ENCODE measurements at regions not wholly inside any gene's neighbourhood (a gene's known extent, or its start where the extent isn't known, plus 50 kb on each side); places are given as distances from the start of the nearest gene placed in this dataset.

DNA sequence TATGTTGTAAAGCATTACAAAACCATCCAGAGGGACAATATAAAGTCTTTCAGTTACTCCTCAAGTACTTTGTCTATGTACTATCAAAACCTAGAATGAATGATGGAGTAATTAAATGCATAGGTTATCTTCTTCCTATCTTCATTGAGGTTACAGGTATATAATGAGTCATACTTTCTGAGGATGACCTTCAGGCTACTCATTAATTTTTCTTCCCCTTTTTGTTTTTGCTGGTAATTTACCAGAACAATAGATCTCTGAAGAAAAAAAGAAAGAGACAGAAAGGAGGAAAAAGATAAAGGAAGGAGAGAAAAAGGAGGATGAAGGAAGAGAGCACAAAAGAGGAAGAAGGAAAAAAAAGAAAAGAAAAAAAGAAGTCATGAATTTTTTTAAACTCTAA is 398.4 kb downstream of the TBC1D32 start:
- Histone ChIP-seq H3K56ac (ENCODE audit: insufficient read length, low read depth, low read length) (no peak overlapping the region), H3K14ac (ENCODE audit: insufficient read depth, low read length) (no peak overlapping the region), H3K23ac (ENCODE audit: insufficient read length, low read depth, low read length) (no peak overlapping the region), H3K4me1 (ENCODE audit: insufficient read depth, low read length) (peaks cover 2% of the 10 kb centered on the region; the same call in 1 of the 2 replicates), H3K27ac (ENCODE audit: insufficient read length, low read depth, low read length) (no peak overlapping the region), H2BK20ac (ENCODE audit: low read depth, low read length, poor library complexity, severe bottlenecking) (no peak overlapping the region), H4K5ac (ENCODE audit: insufficient read length, low read depth, low read length) (no peak overlapping the region), H3K9ac (ENCODE audit: extremely low read depth, insufficient read length, low read length) (no peak overlapping the region), H2AK5ac (ENCODE audit: insufficient read length, low read length) (no peak overlapping the region), H3K27me3 (ENCODE audit: insufficient read depth, low read length) (no peaks in the 10 kb centered on the region), H2BK5ac (ENCODE audit: insufficient read length, low read length) (no peak overlapping the region), H2BK120ac (ENCODE audit: low read depth, low read length, poor library complexity, severe bottlenecking) (no peak overlapping the region), H4K20me1 (ENCODE audit: control insufficient read depth, insufficient read depth, insufficient read length) (no peaks in the 10 kb centered on the region), H2BK12ac (ENCODE audit: insufficient read length, low read depth, low read length) (no peak overlapping the region), H3K4ac (ENCODE audit: low read depth, low read length) (no peak overlapping the region), H3K9me3 (ENCODE audit: control insufficient read depth, low read depth, low read length) (no peaks in the 10 kb centered on the region), H3K18ac (ENCODE audit: insufficient read length, low read depth, low read length) (no peak overlapping the region), H3K79me1 (ENCODE audit: insufficient read depth, low read depth, low read length, poor library complexity, severe bottlenecking) (no peaks in the 10 kb centered on the region), H2AFZ (ENCODE audit: low read length) (no peak overlapping the region), H3K23me2 (ENCODE audit: insufficient read length, low read depth, low read length, poor library complexity, severe bottlenecking) (no peaks in the 10 kb centered on the region), H3T11ph (ENCODE audit: low read length) (no peak overlapping the region), H4K8ac (replicated peaks; ENCODE audit: insufficient read length, low read depth, low read length) (no peak overlapping the region), H3K79me2 (ENCODE audit: insufficient read depth, low read length) (no peaks in the 10 kb centered on the region), H2BK15ac (ENCODE audit: low read depth, low read length) (no peak overlapping the region), H4K91ac (ENCODE audit: insufficient read length, low read depth, low read length) (no peak overlapping the region), H3K4me2 (ENCODE audit: insufficient read depth, insufficient read length, low read length) (no peak overlapping the region)
- Mint-ChIP-seq H3K27ac (peak overlapping the region in 1 of 3 experiments; percentile 14; a peak in 1 of 7 replicates), H3K4me3 (no peak overlapping the region), H3K36me3 (ENCODE audit: insufficient read depth in 1 of 3, low read depth in 3 of 3) (no peaks in the 10 kb centered on the region), H3K27me3 (ENCODE audit: low read depth) (peaks cover 5% of the 10 kb centered on the region), H3K4me1 (peaks cover 48% of the 10 kb centered on the region in 2 experiments), H3K9me3 (no peaks in the 10 kb centered on the region)
- TF ChIP-seq, protein P1, sequence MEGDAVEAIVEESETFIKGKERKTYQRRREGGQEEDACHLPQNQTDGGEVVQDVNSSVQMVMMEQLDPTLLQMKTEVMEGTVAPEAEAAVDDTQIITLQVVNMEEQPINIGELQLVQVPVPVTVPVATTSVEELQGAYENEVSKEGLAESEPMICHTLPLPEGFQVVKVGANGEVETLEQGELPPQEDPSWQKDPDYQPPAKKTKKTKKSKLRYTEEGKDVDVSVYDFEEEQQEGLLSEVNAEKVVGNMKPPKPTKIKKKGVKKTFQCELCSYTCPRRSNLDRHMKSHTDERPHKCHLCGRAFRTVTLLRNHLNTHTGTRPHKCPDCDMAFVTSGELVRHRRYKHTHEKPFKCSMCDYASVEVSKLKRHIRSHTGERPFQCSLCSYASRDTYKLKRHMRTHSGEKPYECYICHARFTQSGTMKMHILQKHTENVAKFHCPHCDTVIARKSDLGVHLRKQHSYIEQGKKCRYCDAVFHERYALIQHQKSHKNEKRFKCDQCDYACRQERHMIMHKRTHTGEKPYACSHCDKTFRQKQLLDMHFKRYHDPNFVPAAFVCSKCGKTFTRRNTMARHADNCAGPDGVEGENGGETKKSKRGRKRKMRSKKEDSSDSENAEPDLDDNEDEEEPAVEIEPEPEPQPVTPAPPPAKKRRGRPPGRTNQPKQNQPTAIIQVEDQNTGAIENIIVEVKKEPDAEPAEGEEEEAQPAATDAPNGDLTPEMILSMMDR (conservative IDR thresholded peaks at IDR 0.05): no peak
- no peak for DNase-seq

Measured in H9 (cell line).